BLaER1 treated with 17β-estradiol and CSF1 and Interleukin-3, amounts not matched to agents 10 nM and 100 nM (cell line): ENCODE measurements at regions not wholly inside any gene's neighbourhood (a gene's known extent, or its start where the extent isn't known, plus 50 kb on each side); places are given as distances from the start of the nearest gene placed in this dataset.
A peak's percentile ranks its signal among the peaks of the same experiment; 100 is the strongest.

Experiments
- H3K27ac ChIP-seq, 11 experiments: shearing (Covaris generic); formaldehyde crosslinking; 2 replicates each; pipeline ENCODE4 v1.8.1; 2022
- H3K27me3 ChIP-seq, 11 experiments: shearing (Covaris generic); formaldehyde crosslinking; 2 replicates each; pipeline ENCODE4 v1.8.1; 2022
- H3K36me3 ChIP-seq, 11 experiments: shearing (Covaris generic); formaldehyde crosslinking; 2 replicates each; pipeline ENCODE4 v1.8.1; 2022
- H3K4me1 ChIP-seq, 10 experiments: shearing (Covaris generic); formaldehyde crosslinking; 2 replicates each; pipeline ENCODE4 v1.8.1; 2022
- H3K4me2 ChIP-seq, 11 experiments: shearing (Covaris generic); formaldehyde crosslinking; 2 replicates each; pipeline ENCODE4 v1.8.1; 2022
- H3K4me3 ChIP-seq, 10 experiments: shearing (Covaris generic); formaldehyde crosslinking; 2 replicates each; pipeline ENCODE4 v1.8.1; 2022
- H3K9ac ChIP-seq, 11 experiments: shearing (Covaris generic); formaldehyde crosslinking; 2 replicates each; pipeline ENCODE4 v1.8.1; 2022
- H3K9me3 ChIP-seq, 11 experiments: shearing (Covaris generic); formaldehyde crosslinking; replicated peaks in 1 of 11; 2 replicates each; pipeline ENCODE4 v1.8.1; 2022
- H4K20me1 ChIP-seq, 11 experiments: shearing (Covaris generic); formaldehyde crosslinking; 2 replicates each; pipeline ENCODE4 v1.8.1; 2022
- Cebpa-rat ChIP-seq, 11 experiments: shearing (Covaris generic); IDR thresholded peaks; 2 replicates each; pipeline ENCODE4 v1.8.1; 2022

DNA sequence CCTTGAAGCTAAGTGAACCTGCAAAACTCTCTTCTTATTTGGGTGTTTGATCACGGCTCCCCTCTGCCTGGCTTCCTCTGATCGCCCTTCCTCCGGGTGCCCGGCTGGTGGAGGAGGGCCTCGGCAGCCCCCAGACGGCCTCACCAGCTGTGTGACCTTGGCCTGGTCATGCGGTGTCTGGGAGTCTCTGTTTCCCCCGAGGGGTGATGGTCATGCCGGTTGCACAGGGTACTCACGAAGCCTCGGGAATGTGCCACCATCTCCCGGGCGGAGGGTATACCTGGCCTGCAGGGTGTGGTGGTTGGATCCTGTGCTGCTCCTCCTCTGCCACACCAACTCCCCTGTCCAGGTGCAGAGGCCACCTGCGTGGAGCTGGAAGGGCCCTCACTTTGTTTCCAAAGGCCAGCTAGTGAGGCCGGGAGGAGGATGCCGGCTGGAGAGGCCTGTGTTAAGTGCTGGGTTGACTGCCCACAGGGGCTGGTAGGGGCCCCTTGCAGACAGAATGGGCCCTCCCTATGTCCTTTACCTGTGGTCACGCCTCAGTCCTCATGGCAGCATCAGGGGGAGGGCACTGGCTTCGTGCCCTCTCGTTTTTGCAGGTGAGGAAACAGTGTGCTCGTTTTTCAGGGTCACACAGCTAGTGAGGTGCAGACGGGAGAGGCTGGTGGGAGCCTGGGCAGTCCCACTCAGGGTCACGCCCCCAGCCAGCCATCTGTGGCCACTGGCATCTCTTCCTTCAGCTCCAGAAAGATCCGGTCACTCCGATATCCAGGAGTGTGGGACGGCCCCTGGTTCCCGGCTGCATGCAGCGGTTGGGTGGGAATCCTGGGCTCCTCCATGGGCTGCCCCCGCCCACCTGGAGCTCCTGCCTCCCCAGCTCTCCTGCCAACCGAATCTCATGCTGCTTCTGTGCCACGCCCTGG is 148.5 kb upstream of the GSE1 start:
- peak overlapping the region in 6 of 11 experiments; percentile 10 to 87 (median 82); a peak in 11 of 22 replicates for H3K9ac ChIP-seq
- peaks cover 0 to 36% (median 4%) of the 10 kb centered on the region in 11 experiments; a peak in 7 of 22 replicates for H4K20me1 ChIP-seq
- H3K4me3 ChIP-seq: peak overlapping the region in 6 of 10 experiments; percentile 1 to 57 (median 52); a peak in 6 of 20 replicates
- peak overlapping the region in 10 of 11 experiments; percentile 80 to 100 (median 96); a peak in 18 of 22 replicates for H3K4me2 ChIP-seq
- H3K9me3 ChIP-seq: no peaks in the 10 kb centered on the region
- peak overlapping the region in 4 of 11 experiments; percentile 38 to 97 (median 94); a peak in 6 of 22 replicates for H3K27ac ChIP-seq
- no peaks in the 10 kb centered on the region for H3K36me3 ChIP-seq
- peaks cover 0 to 64% (median 0%) of the 10 kb centered on the region in 11 experiments; a peak in 9 of 22 replicates for H3K27me3 ChIP-seq
- no peak for TF ChIP-seq Cebpa-rat (IDR thresholded peaks at IDR 0.05)
- H3K4me1 ChIP-seq: peaks cover 37 to 89% (median 68%) of the 10 kb centered on the region in 10 experiments

DNA sequence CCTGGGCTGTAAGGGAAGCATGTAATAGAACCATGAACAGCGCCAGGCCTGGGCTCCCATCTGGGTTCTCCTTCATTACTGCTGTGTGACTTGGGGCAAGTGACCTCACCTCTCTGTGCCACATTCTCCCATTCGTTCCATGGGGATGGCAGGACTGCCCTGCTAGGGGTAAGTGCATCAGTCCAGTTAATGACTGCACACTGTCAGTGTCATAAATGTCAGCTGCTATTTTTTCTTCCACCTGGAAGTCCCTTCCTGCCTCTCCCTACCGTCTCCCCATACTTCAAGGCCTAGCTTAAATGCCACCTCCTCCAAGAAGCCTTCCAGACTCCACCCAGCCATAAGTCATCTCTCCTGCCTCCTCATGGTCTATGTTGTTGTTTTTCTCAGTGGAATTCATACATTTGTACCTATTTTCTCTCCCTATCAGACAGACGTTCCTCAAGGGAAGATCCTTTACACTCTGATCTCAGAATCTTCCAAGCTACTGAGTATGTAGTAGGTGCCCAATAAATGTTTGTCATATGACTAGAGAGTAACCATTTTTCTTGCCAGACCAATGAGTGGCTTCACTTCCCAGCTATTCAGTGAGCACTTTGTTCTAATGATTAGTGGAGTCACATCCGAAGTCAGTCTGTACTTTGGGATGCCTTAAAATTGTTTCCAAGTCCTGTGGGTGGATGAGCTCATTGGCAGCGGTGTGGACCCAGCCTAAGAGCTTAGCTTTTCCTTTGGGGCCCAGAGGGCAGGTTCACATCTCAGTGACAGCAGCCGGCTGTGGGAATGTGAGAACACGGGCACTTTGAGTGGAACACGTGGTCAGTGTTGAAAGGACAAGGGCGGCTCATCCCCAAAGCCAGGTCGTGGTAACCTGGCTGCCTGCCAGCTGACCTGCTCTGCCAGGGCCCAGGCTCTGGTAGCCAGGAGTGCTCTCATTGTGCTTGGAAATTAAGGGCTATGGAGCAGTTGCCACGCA is 147.5 kb upstream of the GSE1 start:
- Histone ChIP-seq H3K27me3 (peaks cover 0 to 64% (median 0%) of the 10 kb centered on the region in 11 experiments; a peak in 9 of 22 replicates), H3K4me3 (no peak overlapping the region), H4K20me1 (peaks cover 0 to 36% (median 4%) of the 10 kb centered on the region in 11 experiments; a peak in 7 of 22 replicates), H3K4me1 (peaks cover 34 to 89% (median 68%) of the 10 kb centered on the region in 10 experiments), H3K4me2 (peak overlapping the region in 8 of 11 experiments; percentile 86 to 100 (median 97); a peak in 16 of 22 replicates), H3K9ac (peak overlapping the region in 1 of 11 experiments; percentile 23; a peak in 1 of 22 replicates), H3K27ac (peak overlapping the region in 3 of 11 experiments; percentile 5 to 40 (median 28); a peak in 2 of 22 replicates), H3K36me3 (no peaks in the 10 kb centered on the region), H3K9me3 (no peaks in the 10 kb centered on the region)
- TF ChIP-seq Cebpa-rat (IDR thresholded peaks at IDR 0.05): no peak

- H3K9ac ChIP-seq: peak overlapping the region in 1 of 11 experiments; percentile 23; a peak in 1 of 22 replicates
- H3K27ac ChIP-seq: peak overlapping the region in 3 of 11 experiments; percentile 5 to 40 (median 28); a peak in 3 of 22 replicates
- H3K9me3 ChIP-seq: no peaks in the 10 kb centered on the region
- H3K36me3 ChIP-seq: no peaks in the 10 kb centered on the region
- peaks cover 0 to 36% (median 4%) of the 10 kb centered on the region in 11 experiments; a peak in 7 of 22 replicates for H4K20me1 ChIP-seq
- H3K27me3 ChIP-seq: peaks cover 0 to 65% (median 0%) of the 10 kb centered on the region in 11 experiments; a peak in 9 of 22 replicates
- peaks cover 32 to 89% (median 68%) of the 10 kb centered on the region in 10 experiments for H3K4me1 ChIP-seq
- no peak overlapping the region for H3K4me3 ChIP-seq
- no peak for TF ChIP-seq Cebpa-rat (IDR thresholded peaks at IDR 0.05)
- H3K4me2 ChIP-seq: peak overlapping the region in 7 of 11 experiments; percentile 14 to 97 (median 37); a peak in 11 of 22 replicates
These were observed 146.8 kb upstream of the GSE1 start for GRCh38 chr16:85466304-85466700.

- H3K9ac ChIP-seq: no peak overlapping the region
- peak overlapping the region in 4 of 11 experiments; percentile 7 to 97 (median 19); a peak in 1 of 22 replicates for H3K4me2 ChIP-seq
- TF ChIP-seq Cebpa-rat (IDR thresholded peaks at IDR 0.05): no peak
- peaks cover 25 to 89% (median 68%) of the 10 kb centered on the region in 10 experiments for H3K4me1 ChIP-seq
- no peaks in the 10 kb centered on the region for H3K9me3 ChIP-seq
- H3K36me3 ChIP-seq: no peaks in the 10 kb centered on the region
- no peak overlapping the region for H3K4me3 ChIP-seq
- H3K27me3 ChIP-seq: peaks cover 0 to 65% (median 0%) of the 10 kb centered on the region in 11 experiments; a peak in 9 of 22 replicates
- H3K27ac ChIP-seq: no peak overlapping the region
- H4K20me1 ChIP-seq: peaks cover 0 to 32% (median 3%) of the 10 kb centered on the region in 11 experiments; a peak in 7 of 22 replicates
These were observed 146.1 kb upstream of the GSE1 start for GRCh38 chr16:85466989-85467388.

DNA sequence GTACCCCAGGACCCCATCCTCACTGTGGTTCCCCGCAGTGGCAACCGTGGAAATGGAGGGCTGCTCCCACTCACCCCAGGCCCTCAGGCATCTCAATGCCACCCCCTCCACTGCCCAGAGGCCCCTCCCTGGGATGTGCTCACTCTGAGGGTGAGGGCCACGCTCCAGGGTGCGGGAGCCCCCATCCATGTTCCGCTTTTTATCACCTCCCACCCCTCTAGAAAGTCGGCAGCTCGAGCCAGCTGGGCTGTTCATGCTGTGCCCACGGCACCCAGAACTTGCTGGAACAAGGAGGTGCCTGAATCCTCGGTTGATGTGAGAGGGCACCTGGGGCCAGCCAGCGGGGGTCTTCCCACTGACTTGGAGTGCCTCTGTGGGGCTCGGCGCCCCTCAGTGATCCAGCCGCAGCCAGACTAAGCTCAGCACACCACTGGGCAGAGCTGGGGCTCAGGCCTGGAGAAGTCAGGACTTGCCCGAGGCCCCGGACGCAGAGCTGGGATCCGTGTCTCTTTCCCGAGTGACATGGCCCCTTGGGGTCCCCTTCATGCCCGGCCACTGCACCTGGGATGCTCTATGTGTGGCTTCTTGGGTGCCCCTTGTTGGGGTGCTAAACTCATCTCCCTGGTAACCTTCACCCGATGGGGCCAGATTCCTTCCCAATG is 143.1 kb upstream of the GSE1 start:
- TF ChIP-seq Cebpa-rat (IDR thresholded peaks at IDR 0.05): no peak
- Histone ChIP-seq H3K4me3 (no peak overlapping the region), H3K36me3 (no peaks in the 10 kb centered on the region), H3K4me2 (peak overlapping the region in 10 of 11 experiments; percentile 27 to 95 (median 83); a peak in 19 of 22 replicates), H4K20me1 (peaks cover 0 to 17% (median 3%) of the 10 kb centered on the region in 11 experiments; a peak in 6 of 22 replicates), H3K4me1 (peaks cover 17 to 91% (median 70%) of the 10 kb centered on the region in 10 experiments), H3K27ac (peak overlapping the region in 5 of 11 experiments; percentile 0 to 63 (median 58); a peak in 7 of 22 replicates), H3K9me3 (no peaks in the 10 kb centered on the region), H3K27me3 (peaks cover 0 to 52% (median 0%) of the 10 kb centered on the region in 11 experiments; a peak in 7 of 22 replicates), H3K9ac (peak overlapping the region in 7 of 11 experiments; percentile 4 to 65 (median 44); a peak in 11 of 22 replicates)

GRCh38 chr16:85470873-85471272 is 142.2 kb upstream of the GSE1 start:
- Histone ChIP-seq H3K9me3 (no peaks in the 10 kb centered on the region), H3K36me3 (no peaks in the 10 kb centered on the region), H3K9ac (peak overlapping the region in 6 of 11 experiments; percentile 20 to 65 (median 46); a peak in 9 of 22 replicates), H3K4me1 (peaks cover 17 to 91% (median 70%) of the 10 kb centered on the region in 10 experiments), H3K27me3 (peaks cover 0 to 52% (median 0%) of the 10 kb centered on the region in 11 experiments; a peak in 7 of 22 replicates), H3K27ac (peak overlapping the region in 6 of 11 experiments; percentile 0 to 63 (median 56); a peak in 10 of 22 replicates), H3K4me2 (peak overlapping the region in 10 of 11 experiments; percentile 23 to 95 (median 83); a peak in 19 of 22 replicates), H3K4me3 (0 out of 20 replicates have a peak overlapping the region, but pooled peaks of 1 of the 10 experiments have one; percentile 3), H4K20me1 (peaks cover 0 to 17% (median 0%) of the 10 kb centered on the region in 11 experiments; a peak in 6 of 22 replicates)
- no peak for TF ChIP-seq Cebpa-rat (IDR thresholded peaks at IDR 0.05)
